Erythroblast (primary cell): ENCODE measurements at regions not wholly inside any gene's neighbourhood (a gene's known extent, or its start where the extent isn't known, plus 50 kb on each side); places are given as distances from the start of the nearest gene placed in this dataset.
"Not testable (repeated sequence)": the region's sequence is repeated elsewhere in the genome, so short reads cannot be mapped to it uniquely, and the experiment has no call there.

Experiments used
- GATA1 ChIP-seq: IDR thresholded peaks from 2 replicates; pipeline ENCODE4 v1.6.1; 2011; ENCODE audit warnings: low read depth, mild to moderate bottlenecking, control low read depth, low read length, moderate library complexity
- POLR2A ChIP-seq: IDR thresholded peaks from 2 replicates; pipeline ENCODE4 v1.6.1; 2011; ENCODE audit warnings: mild to moderate bottlenecking, low read length

DNA sequence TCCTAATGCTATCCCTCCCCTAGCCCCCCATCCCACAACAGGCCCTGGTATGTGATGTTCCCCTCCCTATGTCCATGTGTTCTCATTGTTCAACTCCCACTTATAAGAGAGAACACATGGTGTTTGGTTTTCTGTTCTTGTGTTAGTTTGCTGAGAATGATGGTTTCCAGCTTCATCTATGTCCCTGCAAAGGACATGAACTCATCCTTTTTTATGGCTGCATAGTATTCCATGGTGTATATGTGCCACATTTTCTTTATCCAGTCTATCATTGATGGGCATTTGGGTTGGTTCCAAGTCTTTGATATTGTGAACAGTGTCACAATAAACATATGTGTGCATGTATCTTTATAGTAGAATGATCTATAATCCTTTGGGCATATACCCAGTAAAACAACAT lies 99.2 kb downstream of the OAT start:
- not testable (repeated sequence) for TF ChIP-seq POLR2A, GATA1
